BJ (cell line): ENCODE measurements at regions not wholly inside any gene's neighbourhood (a gene's known extent, or its start where the extent isn't known, plus 50 kb on each side); places are given as distances from the start of the nearest gene placed in this dataset.

Experiments used
- CTCF ChIA-PET: fragments of 350-600 bp; formaldehyde crosslinking; extraction: SDS; loops from one replicate; lab custom pipeline; 2021; ENCODE audit warnings: antibody characterized with exemption, inconsistent platforms; lab: Yijun Ruan, JAX
- POLR2A ChIA-PET: fragments of 300-600 bp; sonication (Branson Sonifier 250); formaldehyde crosslinking; extraction: SDS; loops from one replicate; lab custom pipeline; 2021; ENCODE audit warnings: antibody characterized with exemption; lab: Charles Lee
- DNase-seq: peaks from one replicate; pipeline ENCODE4 v3.0.0-alpha.2; 2011; ENCODE audit warnings: low read depth
- H3K27me3 ChIP-seq: 2 replicates; pipeline ENCODE4 v1.6.0; 2011; ENCODE audit warnings: low read length; ENCODE audit not compliant: control insufficient read depth, insufficient read depth
- H3K36me3 ChIP-seq: 2 replicates; pipeline ENCODE4 v1.5.1; 2011; ENCODE audit warnings: low read length; ENCODE audit not compliant: control insufficient read depth, insufficient read depth
- H3K4me3 ChIP-seq: 2 replicates; pipeline ENCODE4 v1.5.1; 2011; ENCODE audit warnings: low read depth, mild to moderate bottlenecking, control low read depth, low read length
- CTCF ChIP-seq: IDR thresholded peaks from 2 replicates; pipeline ENCODE4 v1.5.1; 2011; ENCODE audit warnings: low read depth, mild to moderate bottlenecking, control low read depth, inconsistent platforms, low read length, moderate library complexity; ENCODE audit not compliant: insufficient read depth

- ChIA-PET POLR2A (no interaction called here), CTCF (no interaction called here)
- no peak for DNase-seq
These were observed 632.1 kb upstream of the AADAT start for GRCh38 chr4:170721812-170722373.

DNA sequence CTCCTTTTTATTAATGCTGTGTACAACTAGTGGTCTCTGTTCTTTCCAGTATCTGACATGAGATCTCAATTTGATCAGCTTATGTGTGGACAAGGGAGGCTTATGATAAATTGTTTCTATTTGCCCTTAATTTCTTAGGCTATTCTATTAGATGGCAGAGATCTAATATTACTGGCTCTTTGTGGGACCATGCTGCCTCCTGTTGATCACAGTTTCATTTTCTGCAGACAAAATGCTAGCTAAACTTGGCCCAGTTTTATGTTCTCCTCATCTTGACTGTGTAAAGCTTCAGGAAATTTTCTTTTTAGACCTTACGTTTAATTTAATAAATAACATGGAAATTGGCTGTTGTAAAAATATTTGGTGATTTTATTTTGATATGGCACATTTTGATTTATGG is 627.1 kb upstream of the AADAT start:
- no peaks in the 10 kb centered on the region for H3K27me3 ChIP-seq
- ChIA-PET CTCF (no interaction called here), POLR2A (no interaction called here)
- no peak for DNase-seq
- H3K36me3 ChIP-seq = no peaks in the 10 kb centered on the region
- no peak for TF ChIP-seq CTCF
- H3K4me3 ChIP-seq = no peak overlapping the region

More at GRCh38 chr4:170721812-170722373, 632.1 kb upstream of the AADAT start:
- Histone ChIP-seq H3K36me3 (no peaks in the 10 kb centered on the region), H3K4me3 (no peak overlapping the region), H3K27me3 (no peaks in the 10 kb centered on the region)
- no peak for TF ChIP-seq CTCF

GRCh38 chr4:170705907-170706306 is 616.2 kb upstream of the AADAT start:
- DNase-seq = no peak
- POLR2A ChIA-PET = no interaction called here
- no peak overlapping the region for H3K4me3 ChIP-seq
- no peaks in the 10 kb centered on the region for H3K27me3 ChIP-seq
- TF ChIP-seq CTCF = no peak
- no peaks in the 10 kb centered on the region for H3K36me3 ChIP-seq
- CTCF ChIA-PET = no interaction called here

DNA sequence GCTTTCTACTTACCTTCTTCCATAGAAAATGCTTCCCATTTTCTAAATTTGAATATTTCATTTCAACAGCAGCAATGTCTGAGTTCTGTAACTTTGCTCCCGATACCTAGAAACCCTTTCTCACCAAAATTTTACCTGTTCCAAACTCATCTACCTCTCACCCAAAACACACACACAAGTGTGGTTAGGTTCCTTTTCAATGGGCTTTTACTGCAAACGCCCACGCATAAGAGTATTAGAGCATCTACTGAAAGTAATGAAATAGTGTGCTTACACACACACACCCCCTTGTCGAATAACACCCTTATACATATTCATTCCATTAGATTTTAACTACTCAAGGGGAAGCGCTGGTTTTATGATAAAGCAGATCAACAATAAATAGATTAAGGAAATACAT is 610.3 kb upstream of the AADAT start:
- ChIA-PET POLR2A (no interaction called here), CTCF (no interaction called here)
- Histone ChIP-seq H3K4me3 (no peak overlapping the region), H3K36me3 (no peaks in the 10 kb centered on the region), H3K27me3 (no peaks in the 10 kb centered on the region)
- no peak for DNase-seq
- TF ChIP-seq CTCF = no peak

- no peaks in the 10 kb centered on the region for H3K27me3 ChIP-seq
- TF ChIP-seq CTCF = no peak
- no peak for DNase-seq
- no peak overlapping the region for H3K4me3 ChIP-seq
- ChIA-PET POLR2A (no interaction called here), CTCF (no interaction called here)
- no peaks in the 10 kb centered on the region for H3K36me3 ChIP-seq
These were observed 608.6 kb upstream of the AADAT start for GRCh38 chr4:170698334-170698733.
